Activated CD4-positive, alpha-beta T cell treated with anti-CD3 and anti-CD28 coated beads for 1 hour (primary cell): ENCODE measurements at regions not wholly inside any gene's neighbourhood (a gene's known extent, or its start where the extent isn't known, plus 50 kb on each side); places are given as distances from the start of the nearest gene placed in this dataset.

Source experiments
- DNase-seq: peaks from one replicate; pipeline ENCODE4 v3.0.0-alpha.2; 2020

GRCh38 chr3:195634426-195635261, 50.9 kb upstream of the APOD start:
- peak; percentile 66 for DNase-seq
